HepG2 (cell line): ENCODE measurements at regions not wholly inside any gene's neighbourhood (a gene's known extent, or its start where the extent isn't known, plus 50 kb on each side); places are given as distances from the start of the nearest gene placed in this dataset.
A peak's percentile ranks its signal among the peaks of the same experiment; 100 is the strongest.

Experiments
- ARID5B ChIP-seq: IDR thresholded peaks from 2 replicates; pipeline ENCODE4 v1.4.0; 2020; ENCODE audit warnings: mild to moderate bottlenecking, missing genetic modification reagents
- HDAC1 ChIP-seq: sonication (generic); formaldehyde crosslinking; IDR thresholded peaks from 2 replicates; pipeline ENCODE4 v1.5.1; 2020; ENCODE audit warnings: mild to moderate bottlenecking, missing genetic modification reagents
- KDM4B ChIP-seq: sonication (generic); formaldehyde crosslinking; IDR thresholded peaks from 2 replicates; pipeline ENCODE4 v1.4.0; 2020; ENCODE audit warnings: missing genetic modification reagents
- KLF12 ChIP-seq: sonication (generic); formaldehyde crosslinking; IDR thresholded peaks from 2 replicates; pipeline ENCODE4 v1.4.0; 2020; ENCODE audit warnings: missing genetic modification reagents, borderline replicate concordance
- KMT2B ChIP-seq: IDR thresholded peaks from 2 replicates; pipeline ENCODE4 v1.6.1; 2016; ENCODE audit warnings: missing genetic modification reagents, missing compliant biosample characterization
- MTF1 ChIP-seq: sonication (generic); formaldehyde crosslinking; IDR thresholded peaks from 2 replicates; pipeline ENCODE4 v1.5.0; 2020; ENCODE audit warnings: missing genetic modification reagents
- POLR2AphosphoS2 ChIP-seq: IDR thresholded peaks from 2 replicates; pipeline ENCODE4 v1.6.1; 2011; ENCODE audit warnings: low read depth, low read length, improper control_type of control experiment
- REL ChIP-seq: sonication (generic); formaldehyde crosslinking; conservative IDR thresholded peaks from 2 replicates; pipeline ENCODE4 v1.8.0; 2022; ENCODE audit warnings: mild to moderate bottlenecking, missing genetic modification reagents, moderate library complexity
- SP4 ChIP-seq: sonication (generic); formaldehyde crosslinking; IDR thresholded peaks from 2 replicates; pipeline ENCODE4 v1.8.1; 2023; ENCODE audit warnings: mild to moderate bottlenecking, missing genetic modification reagents
- ZFX ChIP-seq: sonication (generic); formaldehyde crosslinking; IDR thresholded peaks from 2 replicates; pipeline ENCODE4 v1.4.0; 2020; ENCODE audit warnings: mild to moderate bottlenecking, low read depth, missing genetic modification reagents, moderate library complexity
- ZNF205 ChIP-seq: IDR thresholded peaks from 2 replicates; pipeline ENCODE4 v1.6.1; 2018; ENCODE audit warnings: missing biosample characterization, missing genetic modification reagents
- ZNF263 ChIP-seq: sonication (generic); formaldehyde crosslinking; IDR thresholded peaks from 2 replicates; pipeline ENCODE4 v1.4.0; 2020; ENCODE audit warnings: missing genetic modification reagents
- ZNF44 ChIP-seq: sonication (generic); formaldehyde crosslinking; IDR thresholded peaks from 2 replicates; pipeline ENCODE4 v1.5.1; 2020; ENCODE audit warnings: mild to moderate bottlenecking, missing genetic modification reagents
- ZNF546 ChIP-seq: sonication (generic); formaldehyde crosslinking; conservative IDR thresholded peaks from 2 replicates; pipeline ENCODE4 v1.8.1; 2023; ENCODE audit warnings: mild to moderate bottlenecking, missing genetic modification reagents
- ZNF737 ChIP-seq: sonication (generic); formaldehyde crosslinking; IDR thresholded peaks from 2 replicates; pipeline ENCODE4 v1.5.0; 2020; ENCODE audit warnings: missing genetic modification reagents, mild to moderate bottlenecking, borderline replicate concordance
- ZNF891 ChIP-seq: sonication (generic); formaldehyde crosslinking; IDR thresholded peaks from 2 replicates; pipeline ENCODE4 v1.5.0; 2020; ENCODE audit warnings: mild to moderate bottlenecking, missing genetic modification reagents
- ZSCAN9 ChIP-seq: IDR thresholded peaks from 2 replicates; pipeline ENCODE4 v1.6.1; 2016; ENCODE audit warnings: borderline replicate concordance
- TF ChIP-seq, protein P1 (sequence below): sonication (generic); formaldehyde crosslinking; IDR thresholded peaks from 2 replicates; pipeline ENCODE4 v1.5.0; 2020; ENCODE audit warnings: mild to moderate bottlenecking, missing genetic modification reagents
- TF ChIP-seq, protein P2 (sequence below): sonication (generic); formaldehyde crosslinking; IDR thresholded peaks from 2 replicates; pipeline ENCODE4 v1.5.1; 2020; ENCODE audit warnings: mild to moderate bottlenecking, missing genetic modification reagents, borderline replicate concordance

- TF ChIP-seq, protein P1, sequence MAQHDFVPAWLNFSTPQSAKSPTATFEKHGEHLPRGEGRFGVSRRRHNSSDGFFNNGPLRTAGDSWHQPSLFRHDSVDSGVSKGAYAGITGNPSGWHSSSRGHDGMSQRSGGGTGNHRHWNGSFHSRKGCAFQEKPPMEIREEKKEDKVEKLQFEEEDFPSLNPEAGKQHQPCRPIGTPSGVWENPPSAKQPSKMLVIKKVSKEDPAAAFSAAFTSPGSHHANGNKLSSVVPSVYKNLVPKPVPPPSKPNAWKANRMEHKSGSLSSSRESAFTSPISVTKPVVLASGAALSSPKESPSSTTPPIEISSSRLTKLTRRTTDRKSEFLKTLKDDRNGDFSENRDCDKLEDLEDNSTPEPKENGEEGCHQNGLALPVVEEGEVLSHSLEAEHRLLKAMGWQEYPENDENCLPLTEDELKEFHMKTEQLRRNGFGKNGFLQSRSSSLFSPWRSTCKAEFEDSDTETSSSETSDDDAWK (CRISPR knock-in tag) = no peak
- no peak for TF ChIP-seq ZSCAN9 (CRISPR knock-in tag)
- 0 out of 2 replicates have a peak, but pooled peaks have one; percentile 65 for TF ChIP-seq KLF12 (CRISPR knock-in tag)
- no peak for TF ChIP-seq ZNF546 (CRISPR knock-in tag)
- no peak for TF ChIP-seq POLR2AphosphoS2
- no peak for TF ChIP-seq KMT2B (CRISPR knock-in tag)
- TF ChIP-seq HDAC1 = 0 out of 2 replicates have a peak, but pooled peaks have one; percentile 50
- peak; percentile 74 for TF ChIP-seq ZFX (CRISPR knock-in tag)
- TF ChIP-seq REL (CRISPR knock-in tag) = no peak
- no peak for TF ChIP-seq KDM4B
- TF ChIP-seq ZNF263 (CRISPR knock-in tag) = peak; percentile 79
- TF ChIP-seq, protein P2, sequence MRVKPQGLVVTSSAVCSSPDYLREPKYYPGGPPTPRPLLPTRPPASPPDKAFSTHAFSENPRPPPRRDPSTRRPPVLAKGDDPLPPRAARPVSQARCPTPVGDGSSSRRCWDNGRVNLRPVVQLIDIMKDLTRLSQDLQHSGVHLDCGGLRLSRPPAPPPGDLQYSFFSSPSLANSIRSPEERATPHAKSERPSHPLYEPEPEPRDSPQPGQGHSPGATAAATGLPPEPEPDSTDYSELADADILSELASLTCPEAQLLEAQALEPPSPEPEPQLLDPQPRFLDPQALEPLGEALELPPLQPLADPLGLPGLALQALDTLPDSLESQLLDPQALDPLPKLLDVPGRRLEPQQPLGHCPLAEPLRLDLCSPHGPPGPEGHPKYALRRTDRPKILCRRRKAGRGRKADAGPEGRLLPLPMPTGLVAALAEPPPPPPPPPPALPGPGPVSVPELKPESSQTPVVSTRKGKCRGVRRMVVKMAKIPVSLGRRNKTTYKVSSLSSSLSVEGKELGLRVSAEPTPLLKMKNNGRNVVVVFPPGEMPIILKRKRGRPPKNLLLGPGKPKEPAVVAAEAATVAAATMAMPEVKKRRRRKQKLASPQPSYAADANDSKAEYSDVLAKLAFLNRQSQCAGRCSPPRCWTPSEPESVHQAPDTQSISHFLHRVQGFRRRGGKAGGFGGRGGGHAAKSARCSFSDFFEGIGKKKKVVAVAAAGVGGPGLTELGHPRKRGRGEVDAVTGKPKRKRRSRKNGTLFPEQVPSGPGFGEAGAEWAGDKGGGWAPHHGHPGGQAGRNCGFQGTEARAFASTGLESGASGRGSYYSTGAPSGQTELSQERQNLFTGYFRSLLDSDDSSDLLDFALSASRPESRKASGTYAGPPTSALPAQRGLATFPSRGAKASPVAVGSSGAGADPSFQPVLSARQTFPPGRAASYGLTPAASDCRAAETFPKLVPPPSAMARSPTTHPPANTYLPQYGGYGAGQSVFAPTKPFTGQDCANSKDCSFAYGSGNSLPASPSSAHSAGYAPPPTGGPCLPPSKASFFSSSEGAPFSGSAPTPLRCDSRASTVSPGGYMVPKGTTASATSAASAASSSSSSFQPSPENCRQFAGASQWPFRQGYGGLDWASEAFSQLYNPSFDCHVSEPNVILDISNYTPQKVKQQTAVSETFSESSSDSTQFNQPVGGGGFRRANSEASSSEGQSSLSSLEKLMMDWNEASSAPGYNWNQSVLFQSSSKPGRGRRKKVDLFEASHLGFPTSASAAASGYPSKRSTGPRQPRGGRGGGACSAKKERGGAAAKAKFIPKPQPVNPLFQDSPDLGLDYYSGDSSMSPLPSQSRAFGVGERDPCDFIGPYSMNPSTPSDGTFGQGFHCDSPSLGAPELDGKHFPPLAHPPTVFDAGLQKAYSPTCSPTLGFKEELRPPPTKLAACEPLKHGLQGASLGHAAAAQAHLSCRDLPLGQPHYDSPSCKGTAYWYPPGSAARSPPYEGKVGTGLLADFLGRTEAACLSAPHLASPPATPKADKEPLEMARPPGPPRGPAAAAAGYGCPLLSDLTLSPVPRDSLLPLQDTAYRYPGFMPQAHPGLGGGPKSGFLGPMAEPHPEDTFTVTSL (CRISPR knock-in tag) = no peak
- no peak for TF ChIP-seq ZNF44 (CRISPR knock-in tag)
- TF ChIP-seq ZNF737 (CRISPR knock-in tag) = no peak
- no peak for TF ChIP-seq MTF1
- TF ChIP-seq ARID5B (CRISPR knock-in tag) = no peak
- TF ChIP-seq ZNF205 = no peak
- 0 out of 2 replicates have a peak, but pooled peaks have one; percentile 51 for TF ChIP-seq ZNF891 (CRISPR knock-in tag)
- TF ChIP-seq SP4 (CRISPR knock-in tag) = no peak
Observed at GRCh38 chr1:224503161-224504118, 68.8 kb upstream of the WDR26 start (continued).
